HCT116 (cell line): ENCODE measurements at regions not wholly inside any gene's neighbourhood (a gene's known extent, or its start where the extent isn't known, plus 50 kb on each side); places are given as distances from the start of the nearest gene placed in this dataset.

ENCODE experiments used
- CEBPB ChIP-seq: IDR thresholded peaks from 2 replicates; pipeline ENCODE4 v1.6.1; 2012; ENCODE audit warnings: low read depth
- EGR1 ChIP-seq: IDR thresholded peaks from 2 replicates; pipeline ENCODE4 v1.6.1; 2012; ENCODE audit warnings: low read depth
- EZH2 ChIP-seq: fragments of 200-600 bp; sonication (generic); IDR thresholded peaks from 2 replicates; pipeline ENCODE4 v1.6.1; 2017; ENCODE audit warnings: antibody characterized with exemption, mixed run types
- FOSL1 ChIP-seq: IDR thresholded peaks from 2 replicates; pipeline ENCODE4 v1.6.1; 2012; ENCODE audit warnings: low read depth
- POLR2A ChIP-seq: IDR thresholded peaks from 2 replicates; pipeline ENCODE4 v1.7.0; 2011; ENCODE audit warnings: borderline replicate concordance; ENCODE audit not compliant: insufficient read depth, insufficient read length; ENCODE audit errors: extremely low read depth
- TF ChIP-seq, protein P1 (sequence below), 3 experiments: fragments of 200-600 bp in 1 of 3; sonication (generic) in 1 of 3; IDR thresholded peaks in 2 of 3; conservative IDR thresholded peaks in 1 of 3; 2 replicates each; pipeline ENCODE4 v1.5.1; 2012 to 2017; ENCODE audit warnings: low read depth in 2 of 3, low read length in 2 of 3, antibody characterized with exemption in 1 of 3, borderline replicate concordance in 1 of 3, control low read depth in 1 of 3, mild to moderate bottlenecking in 1 of 3, mixed read lengths in 1 of 3, mixed run types in 1 of 3, moderate library complexity in 1 of 3; ENCODE audit not compliant: insufficient read depth in 1 of 3

DNA sequence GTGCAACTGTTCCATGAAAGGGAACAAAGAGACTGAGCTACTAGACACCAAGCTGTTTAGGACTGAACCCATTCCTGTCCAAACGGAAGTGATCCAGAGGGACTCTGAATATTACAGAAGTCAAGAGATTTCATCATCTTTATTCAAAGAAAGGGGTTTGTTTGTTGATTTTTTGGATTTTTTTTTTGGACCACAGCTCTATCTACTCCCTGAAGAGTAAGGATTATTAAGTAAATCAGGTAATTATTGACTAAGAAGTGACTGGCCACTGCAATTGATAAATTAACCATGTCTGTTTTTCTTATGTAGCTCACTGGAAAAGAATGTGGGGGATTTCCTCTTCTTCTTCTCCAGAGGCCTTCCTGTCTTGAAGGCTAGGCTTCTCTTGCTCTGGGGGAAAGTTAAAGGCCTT lies 146.6 kb upstream of the TPM1 start:
- TF ChIP-seq, protein P1, sequence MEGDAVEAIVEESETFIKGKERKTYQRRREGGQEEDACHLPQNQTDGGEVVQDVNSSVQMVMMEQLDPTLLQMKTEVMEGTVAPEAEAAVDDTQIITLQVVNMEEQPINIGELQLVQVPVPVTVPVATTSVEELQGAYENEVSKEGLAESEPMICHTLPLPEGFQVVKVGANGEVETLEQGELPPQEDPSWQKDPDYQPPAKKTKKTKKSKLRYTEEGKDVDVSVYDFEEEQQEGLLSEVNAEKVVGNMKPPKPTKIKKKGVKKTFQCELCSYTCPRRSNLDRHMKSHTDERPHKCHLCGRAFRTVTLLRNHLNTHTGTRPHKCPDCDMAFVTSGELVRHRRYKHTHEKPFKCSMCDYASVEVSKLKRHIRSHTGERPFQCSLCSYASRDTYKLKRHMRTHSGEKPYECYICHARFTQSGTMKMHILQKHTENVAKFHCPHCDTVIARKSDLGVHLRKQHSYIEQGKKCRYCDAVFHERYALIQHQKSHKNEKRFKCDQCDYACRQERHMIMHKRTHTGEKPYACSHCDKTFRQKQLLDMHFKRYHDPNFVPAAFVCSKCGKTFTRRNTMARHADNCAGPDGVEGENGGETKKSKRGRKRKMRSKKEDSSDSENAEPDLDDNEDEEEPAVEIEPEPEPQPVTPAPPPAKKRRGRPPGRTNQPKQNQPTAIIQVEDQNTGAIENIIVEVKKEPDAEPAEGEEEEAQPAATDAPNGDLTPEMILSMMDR (IDR thresholded peaks at IDR 0.05 in 2 of 3, conservative IDR thresholded peaks at IDR 0.05 in 1 of 3; ENCODE audit: borderline replicate concordance in 1 of 3, insufficient read depth in 1 of 3, low read depth in 2 of 3, low read length in 2 of 3), result no peak
- TF ChIP-seq POLR2A, result no peak
- no peak for TF ChIP-seq EZH2
- no peak for TF ChIP-seq CEBPB
- no peak for TF ChIP-seq FOSL1
- no peak for TF ChIP-seq EGR1
